Sigmoid colon (tissue), 4 donors: ENCODE measurements at regions not wholly inside any gene's neighbourhood (a gene's known extent, or its start where the extent isn't known, plus 50 kb on each side); places are given as distances from the start of the nearest gene placed in this dataset.

ENCODE experiments used
- CTCF ChIP-seq, 4 experiments: fragments of 450-650 bp in 3 of 4; fragments of 200-600 bp in 1 of 4; IDR thresholded peaks; one replicate each; pipeline ENCODE4 v1.5.1; 2016 to 2019; ENCODE audit warnings: antibody characterized with exemption in 4 of 4, mild to moderate bottlenecking in 3 of 4, moderate library complexity in 2 of 4
- POLR2AphosphoS5 ChIP-seq, 4 donors: sonication (generic); formaldehyde crosslinking; IDR thresholded peaks; one replicate each; pipeline ENCODE4 v1.6.1; 2017; ENCODE audit warnings: antibody characterized with exemption in 4 of 4

- TF ChIP-seq CTCF (IDR thresholded peaks at IDR 0.05) (no peak), POLR2AphosphoS5 (IDR thresholded peaks at IDR 0.05) (no peak)
Measured at GRCh38 chr11:31968461-31969358, 122.2 kb upstream of the RCN1 start.
